Neuronal stem cell (in vitro differentiated cells): ENCODE measurements at regions not wholly inside any gene's neighbourhood (a gene's known extent, or its start where the extent isn't known, plus 50 kb on each side); places are given as distances from the start of the nearest gene placed in this dataset.
"Not testable (repeated sequence)": the region's sequence is repeated elsewhere in the genome, so short reads cannot be mapped to it uniquely, and the experiment has no call there.

Experiments
- DNase-seq: peaks from one replicate; pipeline ENCODE4 v3.0.0-alpha.2; 2013; ENCODE audit warnings: low spot score
- H2AFZ ChIP-seq: one replicate; pipeline ENCODE4 v1.6.1; 2013; ENCODE audit warnings: mild to moderate bottlenecking, low read length, inconsistent platforms
- H2AK5ac ChIP-seq: 2 replicates; pipeline ENCODE4 v1.6.1; 2013; ENCODE audit warnings: low read depth, mild to moderate bottlenecking, inconsistent platforms, low read length, moderate library complexity, mixed read lengths
- H2BK120ac ChIP-seq: 2 replicates; pipeline ENCODE4 v1.6.1; 2013; ENCODE audit warnings: low read depth, mild to moderate bottlenecking, inconsistent platforms, low read length, moderate library complexity, mixed read lengths
- H2BK12ac ChIP-seq: one replicate; pipeline ENCODE4 v1.6.1; 2013; ENCODE audit warnings: low read length, inconsistent platforms
- H2BK15ac ChIP-seq: 2 replicates; pipeline ENCODE4 v1.6.1; 2013; ENCODE audit warnings: mild to moderate bottlenecking, low read length, inconsistent platforms, mixed read lengths
- H2BK5ac ChIP-seq: one replicate; pipeline ENCODE4 v1.6.1; 2013; ENCODE audit warnings: inconsistent platforms, mild to moderate bottlenecking, low read length, moderate library complexity
- H3K14ac ChIP-seq: one replicate; pipeline ENCODE4 v1.6.1; 2013; ENCODE audit warnings: low read length, inconsistent platforms
- H3K18ac ChIP-seq: 2 replicates; pipeline ENCODE4 v1.6.1; 2013; ENCODE audit warnings: low read length, inconsistent platforms
- H3K23ac ChIP-seq: 2 replicates; pipeline ENCODE4 v1.6.1; 2013; ENCODE audit warnings: low read depth, mild to moderate bottlenecking, mixed read lengths, low read length, inconsistent platforms; ENCODE audit not compliant: poor library complexity
- H3K27ac ChIP-seq: replicated peaks from 3 replicates; pipeline ENCODE4 v1.5.1; 2013; ENCODE audit warnings: low read length, inconsistent platforms
- H3K27me3 ChIP-seq, 3 experiments: 2 replicates each; pipeline ENCODE4 v1.6.1; 2013; ENCODE audit warnings: low read length in 3 of 3, mild to moderate bottlenecking in 2 of 3, inconsistent platforms in 1 of 3, low read depth in 1 of 3, mixed read lengths in 1 of 3, moderate library complexity in 1 of 3; ENCODE audit not compliant: control insufficient read depth in 3 of 3, insufficient read depth in 3 of 3
- H3K36me3 ChIP-seq, 2 donors: replicated peaks in 1 of 2; 2 replicates each; pipeline ENCODE4 v1.6.1; 2013; ENCODE audit warnings: low read length in 2 of 2; ENCODE audit not compliant: control insufficient read depth in 2 of 2, insufficient read depth in 2 of 2
- H3K4ac ChIP-seq: 2 replicates; pipeline ENCODE4 v1.6.1; 2013; ENCODE audit warnings: inconsistent platforms, mild to moderate bottlenecking, low read length, moderate library complexity
- H3K4me1 ChIP-seq, 2 donors: 1 replicate in 1 of 2; 2 replicates in 1 of 2; pipeline ENCODE4 v1.6.1; 2013; ENCODE audit warnings: low read length in 2 of 2, low read depth in 1 of 2; ENCODE audit not compliant: control insufficient read depth in 2 of 2, insufficient read depth in 1 of 2
- H3K4me2 ChIP-seq: one replicate; pipeline ENCODE4 v1.6.1; 2013; ENCODE audit warnings: mild to moderate bottlenecking, low read length, inconsistent platforms; ENCODE audit not compliant: insufficient read depth, poor library complexity, severe bottlenecking
- H3K4me3 ChIP-seq, 2 donors: 2 replicates each; pipeline ENCODE4 v1.5.1; 2013; ENCODE audit warnings: low read length in 2 of 2, mild to moderate bottlenecking in 2 of 2, inconsistent platforms in 1 of 2, moderate library complexity in 1 of 2
- H3K79me1 ChIP-seq: one replicate; pipeline ENCODE4 v1.6.1; 2013; ENCODE audit warnings: low read depth, mild to moderate bottlenecking, inconsistent platforms, low read length, moderate library complexity
- H3K9ac ChIP-seq: one replicate; pipeline ENCODE4 v1.6.1; 2013; ENCODE audit warnings: mild to moderate bottlenecking, low read depth, low read length, inconsistent platforms; ENCODE audit not compliant: poor library complexity
- H3K9me3 ChIP-seq, 2 donors: replicated peaks in 1 of 2; 2 replicates each; pipeline versions ENCODE3 to v1.6.1; 2013; ENCODE audit warnings: low read length in 2 of 2, mild to moderate bottlenecking in 2 of 2, inconsistent platforms in 1 of 2, low read depth in 1 of 2, mixed read lengths in 1 of 2, moderate library complexity in 1 of 2; ENCODE audit not compliant: control insufficient read depth in 2 of 2, insufficient read depth in 1 of 2
- H4K8ac ChIP-seq: one replicate; pipeline ENCODE4 v1.6.1; 2013; ENCODE audit warnings: low read depth, mild to moderate bottlenecking, inconsistent platforms, low read length, moderate library complexity
- H4K91ac ChIP-seq: one replicate; pipeline ENCODE4 v1.6.1; 2013; ENCODE audit warnings: low read length, low read depth, mild to moderate bottlenecking, inconsistent platforms; ENCODE audit not compliant: poor library complexity
- WGBS, 2 donors: extraction: QIAGEN DNeasy Blood & Tissue Kit; methylation state at CpG; one replicate each; pipeline ENCODE4 v1.1.7; 2013; ENCODE audit warnings: missing lambda C conversion rate in 2 of 2, mixed read lengths in 1 of 2; ENCODE audit not compliant: insufficient read length in 2 of 2, insufficient replicate concordance in 1 of 2; ENCODE audit errors: extremely low coverage in 2 of 2; 5-methylcytosine and 5-hydroxymethylcytosine counted together

GRCh38 chrX:115840729-115841409, 279.9 kb downstream of the PLS3 start:
- H3K14ac ChIP-seq, H3K27ac ChIP-seq, H2BK5ac ChIP-seq, H3K4me3 ChIP-seq, H3K4me1 ChIP-seq, H3K18ac ChIP-seq, H3K23ac ChIP-seq, H3K4ac ChIP-seq, H2BK120ac ChIP-seq, H3K9ac ChIP-seq, H3K27me3 ChIP-seq, H3K4me2 ChIP-seq, H3K36me3 ChIP-seq, H2AK5ac ChIP-seq, H3K9me3 ChIP-seq, H4K8ac ChIP-seq, H2AFZ ChIP-seq, H2BK12ac ChIP-seq, H3K79me1 ChIP-seq, DNase-seq, H4K91ac ChIP-seq, H2BK15ac ChIP-seq: not testable (repeated sequence)
- WGBS, 2 donors = no CpG with 5 or more reads among the region's 33 CpGs

GRCh38 chrX:115850986-115851385, 290.0 kb downstream of the PLS3 start:
- WGBS, 2 donors = no CpG with 5 or more reads among the region's 23 CpGs
- H3K14ac ChIP-seq = not testable (repeated sequence)

GRCh38 chrX:115853260-115853659, 292.3 kb downstream of the PLS3 start:
- not testable (repeated sequence) for H2BK5ac ChIP-seq, H2BK12ac ChIP-seq, H3K4ac ChIP-seq, DNase-seq, H3K36me3 ChIP-seq, H3K14ac ChIP-seq, H4K8ac ChIP-seq, H3K9me3 ChIP-seq, H2BK120ac ChIP-seq, H3K4me1 ChIP-seq, H2BK15ac ChIP-seq, H3K27ac ChIP-seq, H3K27me3 ChIP-seq, H3K23ac ChIP-seq, H3K18ac ChIP-seq, H3K79me1 ChIP-seq, H4K91ac ChIP-seq, H2AK5ac ChIP-seq, H3K9ac ChIP-seq, H3K4me2 ChIP-seq
- WGBS, 2 donors = no CpG with 5 or more reads among the region's 32 CpGs
- H3K4me3 ChIP-seq = peak overlapping the region in 1 of 2 donors; percentile 32
- H2AFZ ChIP-seq = peak overlapping the region; percentile 85

More at GRCh38 chrX:115850986-115851385, 290.0 kb downstream of the PLS3 start:
- not testable (repeated sequence) for DNase-seq, H3K27me3 ChIP-seq, H2AFZ ChIP-seq, H3K27ac ChIP-seq, H3K9me3 ChIP-seq, H2BK15ac ChIP-seq, H4K91ac ChIP-seq, H3K36me3 ChIP-seq, H4K8ac ChIP-seq, H3K4me1 ChIP-seq, H2BK12ac ChIP-seq, H3K4me2 ChIP-seq, H3K4ac ChIP-seq, H3K18ac ChIP-seq, H2BK5ac ChIP-seq, H2AK5ac ChIP-seq, H3K23ac ChIP-seq, H3K4me3 ChIP-seq, H3K79me1 ChIP-seq, H3K9ac ChIP-seq, H2BK120ac ChIP-seq

GRCh38 chrX:115881170-115881569, 289.4 kb upstream of the AGTR2 start:
- H2AK5ac ChIP-seq, H3K27me3 ChIP-seq, H3K4me1 ChIP-seq, H3K4me3 ChIP-seq, H3K18ac ChIP-seq, H3K36me3 ChIP-seq, H2BK5ac ChIP-seq, H4K8ac ChIP-seq, H3K4ac ChIP-seq, H2BK15ac ChIP-seq, DNase-seq, H2BK120ac ChIP-seq, H3K79me1 ChIP-seq, H2BK12ac ChIP-seq, H3K9me3 ChIP-seq, H3K4me2 ChIP-seq, H3K27ac ChIP-seq, H3K9ac ChIP-seq, H2AFZ ChIP-seq, H3K23ac ChIP-seq, H3K14ac ChIP-seq, H4K91ac ChIP-seq: not testable (repeated sequence)
- no CpG with 5 or more reads among the region's 15 CpGs for WGBS, 2 donors
